Panc1 (cell line): ENCODE measurements at regions not wholly inside any gene's neighbourhood (a gene's known extent, or its start where the extent isn't known, plus 50 kb on each side); places are given as distances from the start of the nearest gene placed in this dataset.

Experiments
- ATAC-seq: fragments of 200-7000 bp; cut with Tn5 transposase; 2 replicates; pipeline ENCODE4 v1.9.1; 2020; ENCODE audit warnings: mild to moderate bottlenecking, moderate library complexity
- BruUV-seq: library from RNA; stranded (reverse); fragments of 400-500 nt; replicated peaks from 2 replicates; lab custom pipeline; 2021; lab: Mats Ljungman, UMichigan
- CTCF ChIA-PET: fragments of 300-600 bp; sonication (Branson Sonifier 250); formaldehyde crosslinking; loops from one replicate; lab custom pipeline; 2022; ENCODE audit warnings: antibody characterized with exemption; lab: Charles Lee
- POLR2A ChIA-PET: fragments of 300-600 bp; sonication (Branson Sonifier 250); formaldehyde crosslinking; loops from one replicate; lab custom pipeline; 2022; ENCODE audit warnings: antibody characterized with exemption; lab: Charles Lee
- DNase-seq: peaks from one replicate; pipeline ENCODE4 v3.0.0-alpha.2; 2010; ENCODE audit warnings: low read depth, low spot score
- H3K27ac ChIP-seq: 2 replicates; pipeline ENCODE4 v1.5.1; 2011; ENCODE audit warnings: mild to moderate bottlenecking, low read length, inconsistent platforms
- H3K27me3 ChIP-seq: fragments of 200-500 bp; sonication (Bioruptor generic); 2 replicates; pipeline ENCODE4 v1.6.0; 2014; ENCODE audit warnings: low read length, inconsistent platforms; ENCODE audit not compliant: control insufficient read depth, insufficient read depth
- H3K36me3 ChIP-seq: fragments of 200-500 bp; sonication (Bioruptor generic); 2 replicates; pipeline ENCODE4 v1.5.1; 2014; ENCODE audit warnings: inconsistent platforms, mild to moderate bottlenecking, low read length, moderate library complexity; ENCODE audit not compliant: control insufficient read depth, insufficient read depth
- H3K4me1 ChIP-seq: 2 replicates; pipeline ENCODE4 v1.5.1; 2011; ENCODE audit warnings: inconsistent platforms, mild to moderate bottlenecking, low read length, moderate library complexity; ENCODE audit not compliant: control insufficient read depth, insufficient read depth
- H3K4me3 ChIP-seq, 2 experiments: 2 replicates each; pipeline ENCODE4 v1.5.1; 2011 to 2012; ENCODE audit warnings: low read depth in 2 of 2, low read length in 2 of 2, mild to moderate bottlenecking in 2 of 2, inconsistent platforms in 1 of 2, moderate library complexity in 1 of 2
- H3K9me3 ChIP-seq: fragments of 200-500 bp; sonication (Bioruptor generic); 2 replicates; pipeline ENCODE4 v1.5.1; 2014; ENCODE audit warnings: low read depth, mild to moderate bottlenecking, inconsistent platforms, low read length, moderate library complexity; ENCODE audit not compliant: control insufficient read depth, insufficient read depth
- CTCF ChIP-seq: fragments of 450-650 bp; IDR thresholded peaks from 2 replicates; pipeline ENCODE4 v1.5.1; 2017; ENCODE audit warnings: mild to moderate bottlenecking
- POLR2AphosphoS5 ChIP-seq: IDR thresholded peaks from 2 replicates; pipeline ENCODE4 v1.6.1; 2012; ENCODE audit warnings: mild to moderate bottlenecking, low read depth, low read length, moderate library complexity
- REST ChIP-seq, 2 experiments: IDR thresholded peaks; 2 replicates each; pipeline ENCODE4 v1.6.1; 2011 to 2012; ENCODE audit warnings: low read depth in 2 of 2, control low read depth in 1 of 2, low read length in 1 of 2, mild to moderate bottlenecking in 1 of 2, moderate library complexity in 1 of 2; ENCODE audit not compliant: insufficient read depth in 1 of 2
- SIN3A ChIP-seq: IDR thresholded peaks from 2 replicates; pipeline ENCODE4 v1.6.1; 2012; ENCODE audit warnings: low read depth, mild to moderate bottlenecking, low read length, moderate library complexity, borderline replicate concordance; ENCODE audit not compliant: insufficient read depth
- TCF7L2 ChIP-seq: IDR thresholded peaks from 2 replicates; pipeline ENCODE4 v1.6.1; 2011; ENCODE audit warnings: mild to moderate bottlenecking, low read depth, low read length, inconsistent platforms
- in situ Hi-C: cut with HindIII; loops from 2 replicates; pipeline ENCODE4 v1.10.0; 2016; ENCODE audit warnings: low sequenced_read_pairs, low pct_unique_long_range_greater_than_20kb
- intact Hi-C: fragments of 100-400 bp; cut with micrococcal nuclease; formaldehyde crosslinking; loops from one replicate; pipeline ENCODE4 v1.10.0; 2022; ENCODE audit not compliant: unreplicated experiment

GRCh38 chr3:107032111-107032510, 345.1 kb upstream of the CCDC54 start:
- H3K27ac ChIP-seq: no peak overlapping the region
- H3K27me3 ChIP-seq: no peaks in the 10 kb centered on the region
- DNase-seq: no peak
- H3K4me3 ChIP-seq: no peak overlapping the region
- no peaks in the 10 kb centered on the region for H3K36me3 ChIP-seq
- no peaks in the 10 kb centered on the region for H3K4me1 ChIP-seq
- in situ Hi-C loops: no loop called here
- ATAC-seq: no peak
- ChIA-PET POLR2A (no interaction called here), CTCF (no interaction called here)
- TF ChIP-seq POLR2AphosphoS5 (no peak), SIN3A (no peak), TCF7L2 (no peak), CTCF (no peak), REST (IDR thresholded peaks at IDR 0.05; ENCODE audit: insufficient read depth in 1 of 2, low read depth in 2 of 2, low read length in 1 of 2) (no peak)
- BruUV-seq: no TSS peak
- intact Hi-C loops: no loop called here
- no peaks in the 10 kb centered on the region for H3K9me3 ChIP-seq

GRCh38 chr3:107034142-107034541, 343.1 kb upstream of the CCDC54 start:
- Histone ChIP-seq H3K27me3 (no peaks in the 10 kb centered on the region), H3K4me3 (no peak overlapping the region), H3K9me3 (no peaks in the 10 kb centered on the region), H3K36me3 (no peaks in the 10 kb centered on the region), H3K27ac (no peak overlapping the region), H3K4me1 (no peaks in the 10 kb centered on the region)
- DNase-seq (no peak), ATAC-seq (no peak)
- BruUV-seq: no TSS peak
- intact Hi-C loops (no loop called here), in situ Hi-C loops (no loop called here)
- TF ChIP-seq SIN3A: no peak
- TF ChIP-seq REST (IDR thresholded peaks at IDR 0.05; ENCODE audit: insufficient read depth in 1 of 2, low read depth in 2 of 2, low read length in 1 of 2): no peak
- TF ChIP-seq CTCF: no peak
- TF ChIP-seq POLR2AphosphoS5: no peak
- no peak for TF ChIP-seq TCF7L2
- CTCF ChIA-PET: no interaction called here
- POLR2A ChIA-PET: no interaction called here
